Panc1 (cell line): ENCODE measurements at regions not wholly inside any gene's neighbourhood (a gene's known extent, or its start where the extent isn't known, plus 50 kb on each side); places are given as distances from the start of the nearest gene placed in this dataset.

Experiments
- ATAC-seq: fragments of 200-7000 bp; cut with Tn5 transposase; 2 replicates; pipeline ENCODE4 v1.9.1; 2020; ENCODE audit warnings: mild to moderate bottlenecking, moderate library complexity
- BruUV-seq: library from RNA; stranded (reverse); fragments of 400-500 nt; replicated peaks from 2 replicates; lab custom pipeline; 2021; lab: Mats Ljungman, UMichigan
- CTCF ChIA-PET: fragments of 300-600 bp; sonication (Branson Sonifier 250); formaldehyde crosslinking; loops from one replicate; lab custom pipeline; 2022; ENCODE audit warnings: antibody characterized with exemption; lab: Charles Lee
- POLR2A ChIA-PET: fragments of 300-600 bp; sonication (Branson Sonifier 250); formaldehyde crosslinking; loops from one replicate; lab custom pipeline; 2022; ENCODE audit warnings: antibody characterized with exemption; lab: Charles Lee
- DNase-seq: peaks from one replicate; pipeline ENCODE4 v3.0.0-alpha.2; 2010; ENCODE audit warnings: low read depth, low spot score
- H3K27ac ChIP-seq: 2 replicates; pipeline ENCODE4 v1.5.1; 2011; ENCODE audit warnings: mild to moderate bottlenecking, low read length, inconsistent platforms
- H3K27me3 ChIP-seq: fragments of 200-500 bp; sonication (Bioruptor generic); 2 replicates; pipeline ENCODE4 v1.6.0; 2014; ENCODE audit warnings: low read length, inconsistent platforms; ENCODE audit not compliant: control insufficient read depth, insufficient read depth
- H3K36me3 ChIP-seq: fragments of 200-500 bp; sonication (Bioruptor generic); 2 replicates; pipeline ENCODE4 v1.5.1; 2014; ENCODE audit warnings: inconsistent platforms, mild to moderate bottlenecking, low read length, moderate library complexity; ENCODE audit not compliant: control insufficient read depth, insufficient read depth
- H3K4me1 ChIP-seq: 2 replicates; pipeline ENCODE4 v1.5.1; 2011; ENCODE audit warnings: inconsistent platforms, mild to moderate bottlenecking, low read length, moderate library complexity; ENCODE audit not compliant: control insufficient read depth, insufficient read depth
- H3K4me3 ChIP-seq, 2 experiments: 2 replicates each; pipeline ENCODE4 v1.5.1; 2011 to 2012; ENCODE audit warnings: low read depth in 2 of 2, low read length in 2 of 2, mild to moderate bottlenecking in 2 of 2, inconsistent platforms in 1 of 2, moderate library complexity in 1 of 2
- H3K9me3 ChIP-seq: fragments of 200-500 bp; sonication (Bioruptor generic); 2 replicates; pipeline ENCODE4 v1.5.1; 2014; ENCODE audit warnings: low read depth, mild to moderate bottlenecking, inconsistent platforms, low read length, moderate library complexity; ENCODE audit not compliant: control insufficient read depth, insufficient read depth
- CTCF ChIP-seq: fragments of 450-650 bp; IDR thresholded peaks from 2 replicates; pipeline ENCODE4 v1.5.1; 2017; ENCODE audit warnings: mild to moderate bottlenecking
- POLR2AphosphoS5 ChIP-seq: IDR thresholded peaks from 2 replicates; pipeline ENCODE4 v1.6.1; 2012; ENCODE audit warnings: mild to moderate bottlenecking, low read depth, low read length, moderate library complexity
- SIN3A ChIP-seq: IDR thresholded peaks from 2 replicates; pipeline ENCODE4 v1.6.1; 2012; ENCODE audit warnings: low read depth, mild to moderate bottlenecking, low read length, moderate library complexity, borderline replicate concordance; ENCODE audit not compliant: insufficient read depth
- TCF7L2 ChIP-seq: IDR thresholded peaks from 2 replicates; pipeline ENCODE4 v1.6.1; 2011; ENCODE audit warnings: mild to moderate bottlenecking, low read depth, low read length, inconsistent platforms
- in situ Hi-C: cut with HindIII; loops from 2 replicates; pipeline ENCODE4 v1.10.0; 2016; ENCODE audit warnings: low sequenced_read_pairs, low pct_unique_long_range_greater_than_20kb
- intact Hi-C: fragments of 100-400 bp; cut with micrococcal nuclease; formaldehyde crosslinking; loops from one replicate; pipeline ENCODE4 v1.10.0; 2022; ENCODE audit not compliant: unreplicated experiment
- TF ChIP-seq, protein P1 (sequence below), 2 experiments: IDR thresholded peaks; 2 replicates each; pipeline ENCODE4 v1.6.1; 2011 to 2012; ENCODE audit warnings: low read depth in 2 of 2, control low read depth in 1 of 2, low read length in 1 of 2, mild to moderate bottlenecking in 1 of 2, moderate library complexity in 1 of 2; ENCODE audit not compliant: insufficient read depth in 1 of 2

DNA sequence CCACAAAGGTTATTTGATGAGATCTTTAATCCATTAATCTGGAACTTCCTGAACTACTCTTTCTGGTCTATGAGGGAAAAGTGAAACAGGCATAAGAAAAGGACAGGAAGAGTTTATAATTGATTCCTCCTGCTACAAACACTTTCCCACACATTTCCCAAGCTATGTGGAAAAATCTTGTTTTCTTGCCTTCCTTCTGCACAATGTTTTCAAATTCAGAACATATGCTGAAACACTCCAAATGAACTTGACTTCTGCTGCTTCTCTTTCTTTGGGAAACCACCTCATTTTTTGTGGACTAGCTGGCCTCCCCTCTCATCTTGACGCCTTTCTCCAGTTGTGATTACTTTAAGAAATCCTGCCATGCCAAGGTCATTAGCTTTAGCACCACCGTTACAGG, 100.7 kb upstream of the PTPRG start:
- in situ Hi-C loops (no loop called here), intact Hi-C loops (no loop called here)
- no TSS peak for BruUV-seq
- POLR2A ChIA-PET: no interaction called here
- Histone ChIP-seq H3K4me3 (no peak overlapping the region), H3K36me3 (no peaks in the 10 kb centered on the region), H3K27ac (no peak overlapping the region), H3K4me1 (no peaks in the 10 kb centered on the region), H3K27me3 (no peaks in the 10 kb centered on the region), H3K9me3 (no peaks in the 10 kb centered on the region)
- ATAC-seq: no peak
- TF ChIP-seq TCF7L2 (no peak), SIN3A (no peak), CTCF (no peak), POLR2AphosphoS5 (no peak)
- TF ChIP-seq, protein P1, sequence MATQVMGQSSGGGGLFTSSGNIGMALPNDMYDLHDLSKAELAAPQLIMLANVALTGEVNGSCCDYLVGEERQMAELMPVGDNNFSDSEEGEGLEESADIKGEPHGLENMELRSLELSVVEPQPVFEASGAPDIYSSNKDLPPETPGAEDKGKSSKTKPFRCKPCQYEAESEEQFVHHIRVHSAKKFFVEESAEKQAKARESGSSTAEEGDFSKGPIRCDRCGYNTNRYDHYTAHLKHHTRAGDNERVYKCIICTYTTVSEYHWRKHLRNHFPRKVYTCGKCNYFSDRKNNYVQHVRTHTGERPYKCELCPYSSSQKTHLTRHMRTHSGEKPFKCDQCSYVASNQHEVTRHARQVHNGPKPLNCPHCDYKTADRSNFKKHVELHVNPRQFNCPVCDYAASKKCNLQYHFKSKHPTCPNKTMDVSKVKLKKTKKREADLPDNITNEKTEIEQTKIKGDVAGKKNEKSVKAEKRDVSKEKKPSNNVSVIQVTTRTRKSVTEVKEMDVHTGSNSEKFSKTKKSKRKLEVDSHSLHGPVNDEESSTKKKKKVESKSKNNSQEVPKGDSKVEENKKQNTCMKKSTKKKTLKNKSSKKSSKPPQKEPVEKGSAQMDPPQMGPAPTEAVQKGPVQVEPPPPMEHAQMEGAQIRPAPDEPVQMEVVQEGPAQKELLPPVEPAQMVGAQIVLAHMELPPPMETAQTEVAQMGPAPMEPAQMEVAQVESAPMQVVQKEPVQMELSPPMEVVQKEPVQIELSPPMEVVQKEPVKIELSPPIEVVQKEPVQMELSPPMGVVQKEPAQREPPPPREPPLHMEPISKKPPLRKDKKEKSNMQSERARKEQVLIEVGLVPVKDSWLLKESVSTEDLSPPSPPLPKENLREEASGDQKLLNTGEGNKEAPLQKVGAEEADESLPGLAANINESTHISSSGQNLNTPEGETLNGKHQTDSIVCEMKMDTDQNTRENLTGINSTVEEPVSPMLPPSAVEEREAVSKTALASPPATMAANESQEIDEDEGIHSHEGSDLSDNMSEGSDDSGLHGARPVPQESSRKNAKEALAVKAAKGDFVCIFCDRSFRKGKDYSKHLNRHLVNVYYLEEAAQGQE (IDR thresholded peaks at IDR 0.05; ENCODE audit: insufficient read depth in 1 of 2, low read depth in 2 of 2, low read length in 1 of 2): no peak
- DNase-seq: no peak
- CTCF ChIA-PET: no interaction called here

DNA sequence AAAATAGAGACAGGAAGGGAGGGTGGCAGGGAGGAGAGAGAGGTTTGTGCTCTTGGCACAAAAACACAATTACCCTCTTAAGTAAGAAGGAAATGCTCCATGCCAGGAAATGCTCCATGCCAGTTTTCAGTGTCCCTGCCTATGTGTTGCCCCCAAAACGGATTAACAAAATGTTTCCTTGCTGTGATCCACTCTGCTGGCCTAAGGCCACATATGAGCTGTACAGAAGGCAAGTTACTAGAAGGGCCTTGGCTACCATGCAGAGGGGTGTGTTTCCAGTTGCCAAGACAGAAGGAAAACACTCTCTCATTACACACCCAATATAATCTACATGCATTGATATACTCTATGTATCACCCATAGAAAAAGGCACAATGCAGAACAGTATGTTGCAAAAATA, 98.2 kb upstream of the PTPRG start:
- Histone ChIP-seq H3K27me3 (no peaks in the 10 kb centered on the region), H3K4me1 (no peaks in the 10 kb centered on the region), H3K9me3 (no peaks in the 10 kb centered on the region), H3K4me3 (no peak overlapping the region), H3K36me3 (no peaks in the 10 kb centered on the region), H3K27ac (no peak overlapping the region)
- intact Hi-C loops (no loop called here), in situ Hi-C loops (no loop called here)
- TF ChIP-seq TCF7L2: no peak
- no peak for TF ChIP-seq CTCF
- TF ChIP-seq SIN3A: no peak
- ChIA-PET POLR2A (no interaction called here), CTCF (no interaction called here)
- ATAC-seq: no peak
- BruUV-seq: no TSS peak
- no peak for DNase-seq
